ENCODE measurements at regions not wholly inside any gene's neighbourhood (a gene's known extent, or its start where the extent isn't known, plus 50 kb on each side); places are given as distances from the start of the nearest gene placed in this dataset.

- Histone ChIP-seq H3K27ac (ENCODE audit: low read length) (no peak overlapping the region), H3K4me3 (ENCODE audit: low read depth in 1 of 2, low read length in 2 of 2) (no peak overlapping the region), H3K27me3 (ENCODE audit: insufficient read depth, low read length, poor library complexity) (no peaks in the 10 kb centered on the region), H3K9ac (ENCODE audit: low read depth, low read length) (no peak overlapping the region), H3K79me2 (ENCODE audit: insufficient read depth, low read length) (no peaks in the 10 kb centered on the region), H2AFZ (ENCODE audit: low read depth, low read length) (no peak overlapping the region), H3K4me1 (ENCODE audit: insufficient read depth, low read length) (no peaks in the 10 kb centered on the region), H4K20me1 (ENCODE audit: insufficient read depth, low read length) (no peaks in the 10 kb centered on the region), H3K4me2 (ENCODE audit: insufficient read depth, low read length) (no peak overlapping the region), H3K36me3 (ENCODE audit: insufficient read depth, low read length) (no peaks in the 10 kb centered on the region), H3K9me3 (ENCODE audit: insufficient read depth, low read length, severe bottlenecking) (peaks cover 2% of the 10 kb centered on the region)
- no peak for ATAC-seq (ENCODE audit: insufficient read depth, low read depth)
- no peak for DNase-seq
- TF ChIP-seq CTCF (IDR thresholded peaks at IDR 0.05; ENCODE audit: borderline replicate concordance, extremely low read depth, low read length, poor library complexity, severe bottlenecking) (no peak), EZH2 (IDR thresholded peaks at IDR 0.05; ENCODE audit: borderline replicate concordance, low read depth, low read length, severe bottlenecking) (no peak)
Observed at GRCh38 chr4:160872491-160872890, 1291.3 kb downstream of the FSTL5 start.

GRCh38 chr4:160877087-160877790 is 1286.6 kb downstream of the FSTL5 start:
- H3K79me2 ChIP-seq (ENCODE audit: insufficient read depth, low read length), result no peaks in the 10 kb centered on the region
- H3K36me3 ChIP-seq (ENCODE audit: insufficient read depth, low read length), result no peaks in the 10 kb centered on the region
- no peaks in the 10 kb centered on the region for H3K4me1 ChIP-seq (ENCODE audit: insufficient read depth, low read length)
- H3K4me3 ChIP-seq (ENCODE audit: low read depth in 1 of 2, low read length in 2 of 2), result no peak overlapping the region
- TF ChIP-seq EZH2 (IDR thresholded peaks at IDR 0.05; ENCODE audit: borderline replicate concordance, low read depth, low read length, severe bottlenecking) (no peak), CTCF (IDR thresholded peaks at IDR 0.05; ENCODE audit: borderline replicate concordance, extremely low read depth, low read length, poor library complexity, severe bottlenecking) (no peak)
- DNase-seq (no peak), ATAC-seq (ENCODE audit: insufficient read depth, low read depth) (no peak)
- no peak overlapping the region for H2AFZ ChIP-seq (ENCODE audit: low read depth, low read length)
- H4K20me1 ChIP-seq (ENCODE audit: insufficient read depth, low read length), result no peaks in the 10 kb centered on the region
- no peak overlapping the region for H3K9ac ChIP-seq (ENCODE audit: low read depth, low read length)
- H3K9me3 ChIP-seq (ENCODE audit: insufficient read depth, low read length, severe bottlenecking), result peaks cover 7% of the 10 kb centered on the region
- H3K4me2 ChIP-seq (ENCODE audit: insufficient read depth, low read length), result no peak overlapping the region
- no peak overlapping the region for H3K27ac ChIP-seq (ENCODE audit: low read length)
- no peaks in the 10 kb centered on the region for H3K27me3 ChIP-seq (ENCODE audit: insufficient read depth, low read length, poor library complexity)

- H3K9ac ChIP-seq (ENCODE audit: low read depth, low read length), result no peak overlapping the region
- no peaks in the 10 kb centered on the region for H3K27me3 ChIP-seq (ENCODE audit: insufficient read depth, low read length, poor library complexity)
- H3K4me2 ChIP-seq (ENCODE audit: insufficient read depth, low read length), result no peak overlapping the region
- no peak for ATAC-seq (ENCODE audit: insufficient read depth, low read depth)
- H3K4me3 ChIP-seq (ENCODE audit: low read depth in 1 of 2, low read length in 2 of 2), result no peak overlapping the region
- TF ChIP-seq CTCF (IDR thresholded peaks at IDR 0.05; ENCODE audit: borderline replicate concordance, extremely low read depth, low read length, poor library complexity, severe bottlenecking), result no peak
- no peak for TF ChIP-seq EZH2 (IDR thresholded peaks at IDR 0.05; ENCODE audit: borderline replicate concordance, low read depth, low read length, severe bottlenecking)
- H4K20me1 ChIP-seq (ENCODE audit: insufficient read depth, low read length), result no peaks in the 10 kb centered on the region
- H3K27ac ChIP-seq (ENCODE audit: low read length), result no peak overlapping the region
- H3K9me3 ChIP-seq (ENCODE audit: insufficient read depth, low read length, severe bottlenecking), result peaks cover 7% of the 10 kb centered on the region
- DNase-seq, result no peak
- H3K36me3 ChIP-seq (ENCODE audit: insufficient read depth, low read length), result no peaks in the 10 kb centered on the region
- H3K4me1 ChIP-seq (ENCODE audit: insufficient read depth, low read length), result no peaks in the 10 kb centered on the region
- H3K79me2 ChIP-seq (ENCODE audit: insufficient read depth, low read length), result no peaks in the 10 kb centered on the region
- no peak overlapping the region for H2AFZ ChIP-seq (ENCODE audit: low read depth, low read length)
Observed at GRCh38 chr4:160880180-160880579, 1283.6 kb downstream of the FSTL5 start.
